GM13976 (cell line): ENCODE measurements at regions not wholly inside any gene's neighbourhood (a gene's known extent, or its start where the extent isn't known, plus 50 kb on each side); places are given as distances from the start of the nearest gene placed in this dataset.

Experiments used
- DNase-seq: peaks from one replicate; pipeline ENCODE4 v3.0.0; 2012; ENCODE audit warnings: low spot score
- CTCF ChIP-seq: IDR thresholded peaks from 2 replicates; pipeline ENCODE4 v1.5.1; 2012; ENCODE audit warnings: borderline replicate concordance, mild to moderate bottlenecking; ENCODE audit not compliant: insufficient read depth; ENCODE audit errors: extremely low read depth, missing control alignments, control extremely low read depth
- in situ Hi-C: fragments of 300-500 bp; cut with MboI; formaldehyde crosslinking; loops from one replicate; pipeline ENCODE4 v1.12.0; 2022; ENCODE audit warnings: low sequenced_read_pairs, mixed read lengths, inconsistent platforms; ENCODE audit not compliant: unreplicated experiment

DNA sequence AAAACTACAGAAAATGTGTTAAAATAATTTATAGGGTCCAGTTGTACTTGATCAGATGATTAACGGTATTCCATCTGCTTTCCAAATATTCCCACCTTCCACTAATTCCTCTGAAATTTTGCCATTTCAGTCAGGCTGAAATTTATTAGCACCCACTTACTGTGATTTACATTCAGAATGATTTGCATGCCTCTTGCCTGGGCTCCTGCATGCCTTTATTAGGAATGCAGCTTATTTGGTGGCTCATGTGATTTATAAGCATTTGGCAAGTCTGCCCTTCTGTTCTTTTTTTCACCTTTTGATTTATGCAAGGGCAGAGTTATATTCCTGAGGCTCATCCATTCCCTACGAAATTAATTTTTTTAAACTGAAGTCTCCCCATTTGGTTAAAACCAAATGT is 1594.5 kb upstream of the PIK3C3 start:
- no peak for DNase-seq
- no peak for TF ChIP-seq CTCF
- in situ Hi-C loops: no loop called here

DNA sequence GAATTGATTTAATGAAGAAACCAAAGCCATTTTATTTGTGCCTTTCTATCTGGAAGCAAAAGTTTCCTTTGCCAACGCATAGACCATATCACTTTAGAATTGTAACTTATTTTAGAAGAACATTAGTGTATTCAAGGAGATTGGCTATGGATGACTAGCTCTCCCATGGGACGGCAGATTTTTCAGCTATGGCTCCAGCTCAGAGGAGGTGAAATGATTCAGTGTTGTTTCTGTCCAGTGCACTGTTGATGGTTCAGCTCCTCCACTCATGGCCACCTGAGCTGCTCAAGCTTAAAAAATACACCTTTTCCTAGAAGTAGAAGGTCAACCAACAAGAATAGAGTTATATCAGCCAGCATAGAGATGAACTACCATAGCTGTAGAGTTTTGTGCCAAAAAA is 1597.5 kb upstream of the PIK3C3 start:
- in situ Hi-C loops: no loop called here
- no peak for TF ChIP-seq CTCF
- no peak for DNase-seq

DNA sequence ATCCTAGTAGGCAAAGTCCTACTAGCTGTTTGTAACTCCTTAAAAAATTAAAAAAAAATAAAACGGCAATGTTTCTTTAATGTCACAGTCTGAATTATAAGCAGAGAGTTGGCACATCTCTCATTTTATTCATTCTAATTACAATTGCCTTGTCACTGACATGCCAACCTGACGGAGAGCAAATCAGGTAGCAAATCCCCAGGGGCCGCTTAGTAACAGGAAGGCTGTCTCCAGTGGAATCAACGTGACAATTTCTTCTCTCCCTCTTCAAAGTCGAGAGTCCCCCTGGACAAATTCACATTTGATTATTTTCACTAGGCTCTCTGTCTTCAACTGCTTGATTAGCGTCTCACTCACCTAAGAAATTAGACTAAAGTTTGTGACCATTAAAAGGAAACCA is 1598.9 kb upstream of the PIK3C3 start:
- in situ Hi-C loops: no loop called here
- DNase-seq: no peak
- TF ChIP-seq CTCF: no peak

DNA sequence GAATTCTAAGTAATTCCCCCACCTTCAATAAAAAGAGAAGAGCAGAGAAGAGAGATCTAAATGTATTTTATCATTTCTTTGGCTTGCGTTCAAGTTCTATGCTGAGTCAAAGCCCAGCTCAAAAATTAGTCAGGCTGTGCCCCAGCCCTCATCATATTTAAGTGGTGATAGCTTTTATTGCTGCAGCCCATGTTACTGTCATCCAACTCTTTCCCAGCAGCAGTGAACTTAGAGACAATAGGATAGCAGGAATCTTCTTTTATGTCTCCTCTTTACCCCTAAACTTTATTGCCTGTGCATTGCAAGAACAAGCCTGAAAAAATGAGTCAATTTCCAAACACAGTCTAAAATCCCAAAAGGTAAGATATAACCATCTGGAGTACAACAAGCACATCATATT is 1599.3 kb upstream of the PIK3C3 start:
- TF ChIP-seq CTCF: no peak
- in situ Hi-C loops: no loop called here

DNA sequence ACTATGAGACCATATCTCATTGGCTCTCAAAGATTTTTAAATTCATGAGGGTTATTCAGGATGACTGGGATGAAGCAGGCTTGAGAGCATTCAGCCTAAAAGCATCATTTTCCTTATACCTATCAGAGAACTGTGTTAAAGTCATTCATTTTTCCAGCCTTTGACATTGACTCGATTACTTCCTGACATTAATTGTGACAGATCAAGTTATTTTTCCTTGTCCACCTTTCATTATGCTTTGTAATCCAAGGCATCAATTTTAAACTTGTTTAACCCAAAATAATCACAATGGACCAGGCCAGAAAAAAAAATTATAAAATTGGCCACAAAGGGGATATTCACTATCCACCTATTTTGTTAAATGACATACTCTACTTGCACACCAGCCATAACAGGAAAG is 1606.8 kb upstream of the PIK3C3 start:
- no peak for DNase-seq
- TF ChIP-seq CTCF: no peak
- in situ Hi-C loops: no loop called here

More for the DNA sequence above, 1599.3 kb upstream of the PIK3C3 start:
- DNase-seq: no peak

- TF ChIP-seq CTCF: no peak
- no peak for DNase-seq
- in situ Hi-C loops: no loop called here
Observed at GRCh38 chr18:40347261-40347660, 1607.8 kb upstream of the PIK3C3 start.

DNA sequence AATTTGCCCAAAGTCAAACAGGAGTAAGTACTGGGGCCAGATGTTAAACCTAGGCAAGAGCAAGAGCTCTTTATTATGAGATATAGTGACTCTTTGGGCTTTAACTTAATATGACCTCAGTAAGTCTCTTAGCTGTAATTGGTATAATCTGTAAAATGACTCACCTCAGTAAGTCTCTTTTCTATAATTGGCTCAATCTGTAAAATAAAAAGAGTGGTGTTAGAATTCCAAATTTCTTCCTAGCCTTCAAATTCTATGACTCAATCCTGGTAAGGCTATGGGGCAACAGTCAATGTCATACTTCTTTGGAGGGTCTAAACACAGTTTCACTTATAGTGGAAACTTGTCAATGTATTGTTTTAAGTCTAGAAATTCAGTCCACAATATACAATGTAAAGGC is 1608.9 kb upstream of the PIK3C3 start:
- no peak for TF ChIP-seq CTCF
- no peak for DNase-seq
- in situ Hi-C loops: no loop called here
